NCI-H2081 (cell line): ENCODE measurements at regions not wholly inside any gene's neighbourhood (a gene's known extent, or its start where the extent isn't known, plus 50 kb on each side); places are given as distances from the start of the nearest gene placed in this dataset.

Experiments
- DNase-seq, 2 experiments: peaks; one replicate each; lab custom pipeline; 2025; lab: John Stamatoyannopoulos, UW

DNA sequence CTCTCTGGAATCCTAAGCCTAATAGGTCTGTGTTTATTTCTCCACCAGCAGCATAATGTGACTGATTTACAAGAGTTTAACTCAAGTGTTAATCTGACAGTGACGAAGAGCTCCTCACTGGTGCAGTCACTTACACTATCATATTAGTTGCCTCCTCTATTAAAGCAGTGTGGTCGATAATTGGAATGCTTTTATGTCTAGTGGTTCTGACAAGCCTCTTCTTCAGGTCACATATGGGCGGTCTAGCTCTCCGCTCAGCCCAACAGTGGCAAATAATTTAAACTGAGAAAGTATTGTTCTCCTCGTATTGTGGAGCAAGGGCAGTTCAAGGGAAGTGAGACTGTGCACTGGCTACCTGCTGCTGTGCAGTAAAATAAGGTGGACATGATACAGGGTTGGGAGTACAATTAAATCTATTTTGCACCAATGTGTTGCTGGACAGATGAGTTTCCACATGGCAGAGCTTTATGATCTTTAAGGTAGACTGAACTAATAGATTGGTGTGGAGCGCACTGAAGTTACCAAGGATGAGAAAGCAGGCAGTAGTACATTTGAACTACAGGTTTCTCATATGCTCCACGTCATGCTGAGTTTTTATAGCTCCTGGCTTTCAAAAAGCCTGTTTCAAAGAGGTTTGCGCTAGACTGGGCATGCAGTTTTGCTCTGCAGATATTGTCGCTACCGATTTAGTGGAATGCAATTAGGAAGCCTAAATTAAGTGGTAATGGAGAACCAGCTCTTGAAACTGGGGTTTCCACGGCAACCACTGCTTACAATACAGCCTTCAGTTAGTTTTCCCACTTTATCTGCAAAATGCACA is 151.7 kb upstream of the POU3F3 start:
- DNase-seq: peak; percentile 40 to 76

DNA sequence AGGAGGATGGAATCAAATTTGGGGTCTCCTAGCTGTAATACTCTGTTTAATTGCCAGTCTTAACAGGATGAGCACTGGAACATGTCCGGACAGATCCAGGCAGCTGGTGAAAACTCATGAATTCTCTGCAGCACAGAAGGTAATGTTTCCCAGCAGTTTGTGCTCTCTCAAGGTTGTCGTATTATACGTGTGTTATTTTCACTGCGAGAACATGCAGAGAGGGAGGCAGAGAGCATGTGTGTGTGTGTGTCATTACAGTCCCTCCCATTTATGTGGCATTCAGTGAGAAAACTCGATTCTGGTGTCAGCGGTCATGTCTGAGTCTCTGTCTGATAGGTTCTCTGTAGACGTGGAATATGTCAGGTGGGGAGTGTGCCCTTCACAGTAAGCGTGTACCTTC is 150.2 kb upstream of the POU3F3 start:
- no peak for DNase-seq

DNA sequence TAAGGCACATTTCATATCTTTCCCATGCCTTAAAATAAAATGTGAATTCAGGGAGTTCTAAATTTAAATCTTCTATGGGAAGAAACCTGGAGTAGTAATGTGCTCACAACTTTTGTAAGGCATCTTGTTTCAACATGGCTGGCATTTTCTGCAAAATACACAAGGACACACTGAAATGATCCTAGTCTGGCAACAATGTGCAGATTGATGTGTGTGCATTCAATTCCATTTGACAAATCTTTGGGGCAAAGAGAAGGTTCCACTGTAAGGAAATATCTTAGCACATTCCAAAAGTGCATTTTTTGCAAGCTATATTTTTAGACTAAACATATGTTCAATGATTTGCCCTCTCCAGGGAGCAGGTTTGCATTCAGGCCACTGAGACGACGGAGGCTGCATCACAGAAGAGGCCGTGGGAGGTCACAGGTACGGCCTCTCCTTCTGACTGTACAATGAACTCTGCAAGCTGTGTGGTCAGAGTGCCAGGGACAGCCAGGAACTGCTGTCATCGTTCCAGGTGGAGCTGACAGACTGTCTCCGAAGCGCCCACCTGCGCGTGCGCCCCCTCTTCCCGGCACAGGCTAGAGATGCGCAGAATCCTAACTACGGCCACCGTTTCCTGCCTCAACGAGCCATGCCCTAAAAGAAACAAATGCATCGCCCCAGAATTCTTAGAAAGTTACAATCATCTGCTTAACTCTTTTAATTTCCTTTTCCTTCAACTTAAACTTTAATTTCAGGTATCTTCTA is 149.2 kb upstream of the POU3F3 start:
- no peak for DNase-seq

DNA sequence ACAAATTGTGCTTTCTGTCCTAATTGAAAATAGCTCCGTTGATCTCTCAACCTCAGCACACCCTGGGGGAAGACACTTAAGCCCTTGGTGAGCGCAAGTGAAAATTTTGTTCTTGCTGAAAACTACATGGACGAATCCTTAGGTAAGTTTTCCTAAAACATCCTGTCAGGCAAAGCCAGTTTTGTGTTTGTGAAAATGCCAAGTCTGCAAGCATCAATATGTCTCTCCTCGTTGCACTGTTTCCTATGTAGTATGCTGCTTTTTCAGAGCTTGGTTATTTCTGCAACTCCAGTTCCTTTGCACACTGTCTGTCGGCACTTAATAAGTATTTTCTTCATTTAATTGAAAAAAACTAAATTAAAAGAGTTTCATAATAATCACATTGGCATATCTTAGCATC is 146.9 kb upstream of the POU3F3 start:
- DNase-seq: no peak

DNA sequence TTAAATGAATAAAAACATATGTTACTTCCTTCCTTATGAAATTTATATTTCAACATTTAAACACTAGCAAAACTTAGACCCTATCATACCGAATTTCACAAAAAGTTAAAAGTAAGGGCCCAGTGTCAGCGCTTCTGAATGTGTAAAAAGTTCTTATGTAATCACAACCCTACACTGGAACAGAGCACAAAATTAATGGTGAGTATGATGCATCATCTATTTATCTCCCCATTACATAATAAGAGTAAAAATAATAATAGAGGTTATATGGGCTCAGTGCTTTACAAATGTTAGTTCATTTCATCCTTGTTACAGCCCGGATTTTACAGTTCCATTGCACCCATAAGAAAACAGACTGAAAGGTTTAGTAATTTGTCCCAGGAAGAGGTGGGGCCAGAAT is 144.9 kb upstream of the POU3F3 start:
- no peak for DNase-seq

DNA sequence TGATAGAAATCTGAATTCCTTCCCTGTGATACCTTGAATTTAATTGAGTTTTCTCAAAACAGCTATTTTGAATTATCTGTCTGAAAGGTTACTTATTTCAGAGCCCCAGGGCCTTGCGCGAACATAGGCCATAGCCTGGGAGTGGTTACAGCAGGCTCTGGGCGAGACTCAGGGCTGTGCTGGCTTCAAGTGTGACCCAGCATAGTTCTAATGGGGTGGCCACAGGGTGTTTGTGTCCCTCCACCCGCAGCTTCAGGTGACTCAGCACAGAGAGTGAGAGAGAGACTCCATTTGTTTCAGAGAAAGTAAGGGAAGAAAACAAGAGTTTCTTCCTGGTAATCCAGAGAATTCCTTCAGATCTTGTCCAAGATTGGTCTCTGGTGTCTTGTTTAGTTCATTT is 137.9 kb upstream of the POU3F3 start:
- DNase-seq: no peak

DNA sequence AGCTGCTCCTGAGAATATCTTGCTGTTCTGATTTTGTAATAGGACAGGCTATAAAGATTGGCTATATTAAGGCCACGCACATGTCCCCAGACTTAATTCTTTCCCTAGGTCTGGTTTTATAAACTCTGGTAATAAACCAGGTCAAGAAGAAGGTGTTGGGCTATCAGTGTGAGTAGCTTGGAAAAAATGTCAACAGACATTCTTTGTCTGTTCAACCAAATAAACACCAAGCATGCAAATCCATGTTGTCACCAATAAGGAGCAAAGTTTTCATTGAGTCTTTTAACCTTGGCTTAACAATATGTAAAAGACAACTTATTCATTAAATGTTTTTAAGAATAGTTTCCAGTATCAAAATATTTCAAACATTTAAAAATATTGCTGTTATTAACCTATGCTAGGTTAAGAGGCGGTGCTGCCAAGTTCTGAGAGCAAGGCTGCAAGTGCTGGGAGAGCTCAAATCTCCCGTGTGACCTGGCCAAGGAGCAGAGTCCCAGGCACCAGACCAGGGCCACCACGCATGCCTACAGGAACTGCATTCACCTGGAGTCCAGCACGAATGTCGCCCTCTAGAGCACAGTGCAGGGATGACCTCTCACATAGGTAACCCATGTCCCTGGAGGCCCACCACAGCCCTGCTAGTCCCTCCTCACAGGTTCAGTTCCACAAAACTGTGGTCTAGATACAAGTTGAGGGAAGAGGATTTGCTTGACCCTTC is 120.5 kb upstream of the POU3F3 start:
- DNase-seq: peak in 1 of 2 experiments; percentile 22

DNA sequence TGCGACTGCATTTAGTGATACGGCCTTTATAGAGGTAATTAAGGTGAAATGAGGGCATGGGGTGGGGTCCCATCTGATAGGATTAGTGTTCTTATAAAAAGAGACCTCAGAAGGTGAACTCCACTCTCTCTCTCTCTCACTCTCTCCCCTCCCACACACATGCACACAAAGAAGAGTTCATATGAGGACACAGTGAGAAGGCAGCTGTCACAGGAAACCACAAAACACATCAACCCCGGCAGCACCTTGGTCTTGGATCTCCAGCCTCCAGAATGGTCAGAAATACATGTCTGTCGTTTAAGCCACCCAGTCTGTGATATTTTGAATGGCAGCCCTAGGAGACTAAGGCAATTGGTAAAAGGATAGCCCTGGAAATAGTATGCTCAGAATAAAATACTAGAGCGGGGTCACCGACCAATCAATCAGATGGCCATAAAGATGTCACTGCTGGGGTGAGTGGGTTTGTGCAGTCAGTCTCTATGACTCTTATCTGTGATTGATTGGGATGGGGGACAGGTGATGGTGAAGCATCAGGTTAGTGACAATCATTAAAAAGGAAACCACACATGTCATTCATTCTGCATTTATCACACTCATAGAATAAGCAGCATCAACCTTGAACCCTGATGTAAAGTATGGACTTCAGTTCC is 118.9 kb upstream of the POU3F3 start:
- no peak for DNase-seq

DNA sequence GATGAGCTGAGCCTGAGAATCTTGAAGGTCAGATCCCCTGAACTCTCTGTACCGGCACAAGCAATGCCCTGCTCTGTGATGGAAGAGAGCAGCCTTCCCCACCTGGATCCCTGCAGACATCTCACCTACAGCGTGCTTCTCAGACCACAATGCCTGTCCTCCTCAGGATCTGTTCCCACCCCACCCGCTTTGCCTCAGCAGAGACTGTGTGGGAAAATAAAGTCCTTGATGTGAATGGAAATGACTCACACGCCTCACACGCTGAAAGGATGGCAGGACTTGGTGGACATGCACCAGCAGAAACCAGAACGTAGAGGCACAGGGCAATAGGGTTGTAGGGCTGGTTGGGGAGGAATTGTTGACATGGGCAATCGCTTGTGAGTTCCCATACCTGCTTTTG is 117.9 kb upstream of the POU3F3 start:
- DNase-seq: no peak

DNA sequence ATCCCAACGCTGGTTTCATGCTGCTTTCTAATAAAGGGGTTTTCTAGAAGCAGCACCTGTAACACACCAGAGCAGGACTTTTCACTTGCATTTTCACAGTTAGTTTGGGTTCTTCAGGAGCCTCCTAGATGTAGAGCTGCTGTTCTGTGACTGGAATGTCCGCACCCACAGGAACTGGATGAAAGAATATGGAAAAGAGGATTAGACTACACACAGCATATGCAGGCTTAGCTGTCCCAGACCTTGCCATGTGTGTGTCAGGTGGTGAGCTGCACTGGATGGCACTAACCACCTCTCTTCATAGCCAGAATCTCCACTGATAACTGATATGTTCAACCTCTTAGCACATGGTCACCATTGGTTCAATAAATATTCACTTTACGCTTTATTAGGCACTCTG is 112.1 kb upstream of the POU3F3 start:
- DNase-seq: no peak

DNA sequence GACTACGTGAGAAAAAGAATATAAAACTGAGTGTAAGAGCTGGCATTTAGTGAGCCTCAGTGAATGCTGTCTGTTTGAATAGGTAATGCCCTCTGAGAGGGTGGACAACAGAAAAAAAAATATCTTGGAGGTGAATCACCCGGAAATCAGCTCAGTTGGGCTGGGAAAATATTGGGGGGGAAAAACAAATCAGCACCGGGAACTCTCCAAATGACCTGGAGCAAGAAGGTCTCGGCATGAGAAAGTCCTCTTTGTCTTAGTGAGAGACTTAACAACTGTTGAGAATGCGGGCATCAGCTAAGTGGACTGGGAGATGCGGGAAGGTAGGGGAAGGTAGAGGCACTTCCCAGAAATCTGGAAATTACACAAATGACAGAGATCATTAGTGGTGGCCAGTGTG is 109.4 kb upstream of the POU3F3 start:
- DNase-seq: no peak

DNA sequence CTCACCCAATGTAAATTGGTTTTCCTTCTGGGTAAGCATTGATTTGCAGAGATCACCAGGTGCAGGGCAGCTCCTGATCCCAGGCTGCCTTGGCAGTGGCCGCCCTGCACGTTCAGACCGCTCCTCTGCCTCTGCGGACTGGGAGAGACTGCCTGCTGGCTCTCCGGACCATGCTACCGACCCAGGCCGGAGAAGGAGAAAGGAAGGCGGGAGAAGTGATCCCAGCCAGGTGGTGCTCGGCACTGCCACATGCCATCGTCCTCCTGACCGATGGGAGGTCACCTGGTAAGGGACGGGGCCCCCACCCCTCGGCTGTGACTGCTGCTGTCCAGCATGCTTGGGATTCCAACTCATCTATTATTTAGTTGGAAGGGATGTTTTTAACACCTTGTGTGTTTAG is 108.1 kb upstream of the POU3F3 start:
- no peak for DNase-seq

DNA sequence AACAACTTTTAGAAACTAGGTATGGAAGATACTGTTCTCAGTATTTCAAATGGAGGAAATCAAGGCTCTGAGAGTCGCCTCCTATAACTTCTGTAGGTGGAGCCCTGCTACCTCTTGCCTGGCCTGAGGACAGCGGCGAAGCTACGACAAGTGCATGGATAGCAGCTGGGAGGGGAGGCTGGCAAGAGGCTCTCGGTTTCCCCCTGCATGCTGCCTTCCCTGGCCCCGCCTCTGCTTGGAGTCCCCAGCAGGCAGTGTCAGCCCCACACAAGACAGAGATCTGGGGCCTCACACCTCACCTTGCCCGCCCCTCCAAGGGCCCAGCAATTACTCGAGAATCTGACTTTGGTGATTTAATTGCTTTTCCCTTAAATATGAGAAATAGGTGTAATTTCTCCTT is 107.6 kb upstream of the POU3F3 start:
- DNase-seq: no peak

DNA sequence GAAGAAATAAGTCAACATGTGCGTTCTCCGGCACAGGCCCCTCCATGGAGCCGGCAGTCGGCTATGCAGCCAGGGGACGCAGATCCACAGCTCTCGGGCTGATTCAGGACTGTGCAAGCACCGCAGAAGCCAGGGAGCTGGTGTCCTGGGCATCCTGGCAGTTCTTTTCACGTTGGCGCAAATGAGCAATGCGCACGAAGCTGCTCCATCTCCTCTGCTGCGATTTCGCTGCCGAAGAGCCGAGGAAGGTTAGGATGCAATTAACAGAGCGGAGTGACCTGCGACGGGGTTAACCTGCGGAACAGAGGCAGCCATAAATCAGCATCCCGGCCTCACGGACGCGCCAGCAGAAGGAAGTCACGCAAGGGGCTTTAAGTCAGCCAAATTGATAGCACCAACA is 107.1 kb upstream of the POU3F3 start:
- DNase-seq: no peak

DNA sequence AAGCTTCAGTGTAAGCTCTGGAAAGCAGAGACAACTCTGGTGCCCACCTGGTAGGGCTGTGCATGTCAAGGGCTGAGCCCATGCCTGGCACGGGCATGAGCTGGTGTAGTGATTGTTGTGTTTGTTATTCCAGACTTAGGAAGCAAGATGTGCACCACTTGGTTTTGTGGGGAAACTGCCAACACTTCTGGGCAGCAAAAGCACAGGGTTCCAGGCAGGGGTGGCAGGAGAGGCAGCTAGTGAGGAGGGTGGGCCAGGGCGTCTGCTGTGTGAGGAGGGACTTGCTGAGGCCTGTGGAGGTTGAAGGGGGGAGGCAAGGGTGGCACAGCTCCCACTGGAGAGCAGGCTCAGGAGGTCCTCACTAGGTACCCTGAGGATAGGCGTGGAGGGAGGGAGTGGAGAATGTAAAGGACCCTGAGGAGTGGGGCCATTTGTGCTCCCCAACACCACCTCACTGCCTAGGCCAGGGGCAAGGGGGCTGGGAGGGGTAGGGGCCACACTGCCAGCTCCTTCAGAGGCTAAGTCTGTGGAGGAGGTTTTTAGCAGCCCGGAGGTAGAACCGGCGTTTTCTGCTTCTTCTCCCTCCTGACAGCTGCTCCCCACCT is 104.0 kb upstream of the POU3F3 start:
- no peak for DNase-seq

DNA sequence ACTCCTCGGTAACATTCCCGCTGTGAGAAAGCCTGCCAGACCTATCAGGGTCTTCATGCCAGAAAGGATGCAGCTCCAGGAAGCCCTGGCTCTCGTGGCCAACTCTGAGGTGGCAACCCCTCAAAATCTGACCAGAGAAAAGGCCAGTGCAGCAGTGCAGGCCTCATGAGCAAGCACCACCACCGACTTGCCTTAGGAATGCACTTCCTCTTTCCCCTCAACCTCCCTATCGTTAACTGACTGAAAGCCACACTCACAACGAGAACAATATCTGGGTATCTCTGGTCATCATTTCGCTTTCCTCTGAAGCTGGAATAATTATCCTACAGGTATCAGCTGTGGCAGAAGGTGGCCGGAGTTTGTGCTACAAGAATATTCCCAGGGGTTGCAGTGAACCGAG is 101.4 kb upstream of the POU3F3 start:
- DNase-seq: no peak

DNA sequence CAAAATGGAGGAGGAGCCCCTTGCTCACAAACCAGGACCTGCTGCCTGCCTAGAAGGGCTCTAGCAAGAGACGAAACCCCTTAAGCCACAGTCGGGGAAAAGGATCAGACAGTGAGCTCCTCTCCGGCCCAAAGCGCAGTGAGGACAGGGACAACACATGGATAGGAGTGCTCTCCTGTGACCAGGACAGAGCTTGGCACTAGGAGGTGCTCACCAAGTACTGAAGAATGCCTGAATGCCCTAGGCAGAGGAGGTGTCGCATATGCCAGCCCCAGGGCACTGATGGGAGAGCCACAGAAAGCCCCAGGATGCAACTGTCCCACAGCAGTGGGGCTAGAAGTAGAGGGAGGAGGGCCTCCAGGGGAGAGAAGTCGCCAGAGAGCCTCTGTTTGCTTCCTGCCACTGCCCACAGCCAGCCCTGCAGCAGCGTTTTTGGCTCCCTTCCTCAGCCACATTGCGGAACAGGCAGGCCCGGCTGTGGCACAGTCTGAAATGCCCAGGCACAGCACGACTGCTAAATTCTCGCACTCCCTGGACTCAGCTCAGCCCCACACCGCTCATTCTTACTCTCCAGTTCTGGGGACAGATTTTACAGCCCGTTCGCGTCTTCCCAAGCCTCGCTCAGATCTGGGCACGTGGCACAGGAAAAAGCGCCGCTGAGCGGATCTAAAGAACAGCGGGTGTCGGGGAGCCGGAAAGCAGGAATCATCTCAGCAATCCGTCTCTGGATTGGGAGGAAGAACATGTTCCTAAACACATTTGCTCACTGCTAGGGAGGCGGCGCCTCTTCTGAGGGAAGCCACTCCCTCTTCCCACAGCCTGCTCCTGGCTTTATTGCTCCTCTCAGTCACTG is 98.7 kb upstream of the POU3F3 start:
- no peak for DNase-seq

DNA sequence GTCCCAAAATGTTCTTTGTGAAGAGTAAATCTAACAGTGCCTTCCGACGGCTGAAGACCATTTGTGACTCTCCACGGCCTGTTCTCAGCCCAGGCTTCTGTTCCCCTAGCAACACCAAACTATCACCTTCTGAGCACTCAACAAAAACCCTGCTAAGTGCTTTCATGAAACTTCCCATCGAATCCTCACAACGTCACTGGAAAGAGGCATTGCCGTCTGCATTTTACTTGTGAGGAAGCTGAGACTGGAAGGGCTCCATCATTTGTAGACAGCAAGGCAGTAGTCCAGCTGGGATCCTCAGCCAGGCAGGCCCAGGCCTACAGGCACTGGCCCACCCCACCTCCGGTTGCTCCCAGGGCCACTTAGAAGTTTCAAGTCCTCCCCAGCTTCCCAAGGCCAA is 97.8 kb upstream of the POU3F3 start:
- no peak for DNase-seq

DNA sequence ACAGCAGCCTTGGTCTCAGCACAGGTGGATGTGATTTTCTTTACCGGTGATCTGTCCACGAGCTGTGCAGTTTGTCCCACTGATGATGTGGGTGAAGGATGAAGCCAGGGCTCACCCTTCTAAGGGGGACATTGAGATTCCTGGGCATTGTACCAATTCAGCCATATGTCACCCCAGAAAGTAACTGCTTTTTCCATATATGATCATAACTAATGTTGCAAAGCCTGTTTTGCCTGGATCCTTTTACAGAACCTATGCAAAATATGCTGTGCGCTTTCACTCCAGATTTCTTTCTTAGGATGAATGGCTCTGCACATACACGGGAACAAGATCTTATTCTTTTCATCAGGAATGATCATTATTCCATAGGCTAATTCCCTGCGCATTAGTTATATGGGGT is 96.9 kb upstream of the POU3F3 start:
- no peak for DNase-seq

DNA sequence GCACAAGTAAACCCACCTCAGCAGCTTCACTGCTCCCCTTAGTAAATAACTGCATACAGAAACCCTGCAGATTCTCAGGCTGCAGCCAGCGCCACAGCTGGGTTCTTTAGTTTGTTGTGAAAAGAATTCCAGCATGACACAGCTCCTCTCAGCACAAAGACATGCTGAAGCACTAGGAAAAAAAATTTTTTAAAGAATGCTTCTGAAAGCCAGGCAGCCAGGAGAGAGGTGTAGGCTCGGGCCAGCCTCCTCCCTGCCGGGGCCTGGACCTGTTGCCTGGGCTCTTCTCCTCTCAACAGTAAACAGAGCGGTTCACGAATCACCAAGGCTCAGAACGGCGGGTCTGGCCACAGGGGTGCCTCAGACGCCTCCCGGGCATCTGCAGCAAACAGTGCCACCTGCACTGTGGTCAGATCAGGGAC is 95.7 kb upstream of the POU3F3 start:
- peak in 1 of 2 experiments; percentile 22 for DNase-seq

DNA sequence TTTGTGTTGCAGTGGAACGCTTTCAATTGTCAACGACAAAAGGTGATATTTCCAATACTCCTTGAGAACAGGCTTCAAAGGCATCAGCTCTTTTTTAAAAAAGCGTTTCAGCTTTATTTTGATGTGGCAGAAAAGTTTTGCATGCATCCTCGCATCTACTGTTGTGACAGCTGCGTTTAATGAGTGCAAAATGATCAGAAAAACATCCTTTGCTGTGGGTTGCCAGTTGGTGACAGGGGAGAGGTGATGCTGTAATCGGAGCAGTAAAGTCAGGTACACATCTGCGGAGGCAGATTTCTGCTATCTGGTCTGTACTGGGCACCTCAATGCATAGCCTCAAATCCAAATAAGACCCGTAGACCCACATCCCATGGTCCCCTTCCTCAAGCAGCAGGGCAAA is 91.9 kb upstream of the POU3F3 start:
- no peak for DNase-seq
